Spleen (tissue), 11 donors: ENCODE measurements at regions not wholly inside any gene's neighbourhood (a gene's known extent, or its start where the extent isn't known, plus 50 kb on each side); places are given as distances from the start of the nearest gene placed in this dataset.

Experiments
- DNase-seq: peaks from one replicate; pipeline ENCODE4 v3.0.0-alpha.2; 2020
- H3K27ac ChIP-seq, 8 donors: fragments of 200-600 bp; sonication (generic) in 7 of 8; 1 replicate in 4 of 8; 2 replicates in 4 of 8; pipeline versions ENCODE4 v1.5.0 to v1.8.0; 2016 to 2021; ENCODE audit warnings: inconsistent platforms in 4 of 8, mild to moderate bottlenecking in 4 of 8, moderate library complexity in 1 of 8
- H3K27me3 ChIP-seq, 7 donors: fragments of 200-600 bp; sonication (generic) in 6 of 7; replicated peaks in 1 of 7; 1 replicate in 4 of 7; 2 replicates in 3 of 7; pipeline versions ENCODE4 v1.5.0 to v1.8.0; 2016 to 2021; ENCODE audit warnings: inconsistent platforms in 3 of 7, mild to moderate bottlenecking in 1 of 7
- H3K36me3 ChIP-seq, 6 donors: fragments of 200-600 bp; sonication (generic) in 5 of 6; 1 replicate in 4 of 6; 2 replicates in 2 of 6; pipeline versions ENCODE4 v1.5.0 to v1.8.0; 2016 to 2021; ENCODE audit warnings: inconsistent platforms in 2 of 6
- H3K4me1 ChIP-seq, 6 donors: fragments of 200-600 bp; sonication (generic) in 5 of 6; 1 replicate in 3 of 6; 2 replicates in 3 of 6; pipeline versions ENCODE4 v1.5.0 to v1.8.0; 2016 to 2021; ENCODE audit warnings: inconsistent platforms in 3 of 6
- H3K4me3 ChIP-seq, 8 donors: fragments of 200-600 bp; sonication (generic) in 7 of 8; 1 replicate in 4 of 8; 2 replicates in 4 of 8; pipeline versions ENCODE4 v1.5.0 to v1.8.0; 2016 to 2021; ENCODE audit warnings: inconsistent platforms in 4 of 8, mild to moderate bottlenecking in 4 of 8, moderate library complexity in 2 of 8
- H3K9me3 ChIP-seq, 8 donors: fragments of 200-600 bp; sonication (generic) in 7 of 8; 1 replicate in 4 of 8; 2 replicates in 4 of 8; pipeline versions ENCODE4 v1.5.0 to v1.8.0; 2016 to 2021; ENCODE audit warnings: inconsistent platforms in 4 of 8
- POLR2A ChIP-seq, 3 donors: fragments of 450-650 bp; IDR thresholded peaks; one replicate each; pipeline ENCODE4 v1.5.1; 2017; ENCODE audit warnings: antibody characterized with exemption in 3 of 3, mild to moderate bottlenecking in 1 of 3
- POLR2AphosphoS5 ChIP-seq, 3 donors: sonication (generic); formaldehyde crosslinking; IDR thresholded peaks; one replicate each; pipeline ENCODE4 v1.5.1; 2017; ENCODE audit warnings: antibody characterized with exemption in 3 of 3
- WGBS, 5 donors: extraction: QIAGEN DNeasy Blood & Tissue Kit in 3 of 5; methylation state at CpG; one replicate each; pipeline versions ENCODE4 v1.1.5 to v1.1.7; 2013 to 2018; 5-methylcytosine and 5-hydroxymethylcytosine counted together
- intact Hi-C: fragments of 100-400 bp; cut with DNase I; formaldehyde crosslinking; loops from one replicate; pipeline ENCODE4 v1.15.0; 2023; ENCODE audit warnings: low total_unique reads
- TF ChIP-seq, protein P1 (sequence below), 11 experiments: fragments of 200-600 bp in 7 of 11; fragments of 450-650 bp in 4 of 11; sonication (generic) in 4 of 11; IDR thresholded peaks in 8 of 11; conservative IDR thresholded peaks in 3 of 11; 1 replicate in 7 of 11; 2 replicates in 4 of 11; pipeline versions ENCODE4 v1.4.0 to v1.8.0; 2016 to 2021; ENCODE audit warnings: antibody characterized with exemption in 11 of 11, inconsistent platforms in 4 of 11, mild to moderate bottlenecking in 1 of 11
- donor health status: healthy with polysubstance abuse.
- donor health status: DM: no; HTN: no; CAD: no; lungs with moderate emphysema.
- donor health status: DM: no; HTN: no; CAD: no.
- donor health status: Bipolar disorder and iron deficiency.
- donor health status: healthy.
- donor health status: DM: no; HTN: no; CAD: no.
- donor health status: DM: yes; HTN: yes; CAD: no.

DNA sequence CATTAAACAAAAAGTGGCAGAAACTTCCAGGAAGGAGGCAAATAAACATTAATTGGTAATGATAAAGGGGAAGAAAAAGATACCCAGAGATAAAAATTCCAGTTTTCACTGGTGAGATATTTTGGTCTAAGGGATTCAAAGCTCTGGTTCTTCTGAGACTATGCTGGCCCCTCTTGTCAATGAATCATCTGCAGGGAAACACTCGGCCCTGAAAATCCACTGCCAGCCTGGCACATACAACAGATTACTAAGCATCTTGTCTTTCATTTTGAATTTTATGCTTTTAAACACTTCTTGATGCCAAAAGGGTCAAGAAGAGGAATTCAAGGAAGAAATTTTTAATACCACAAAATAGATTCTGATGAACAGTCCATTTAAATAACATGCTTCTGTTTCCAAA is 1603.8 kb upstream of the ZEB2 start:
- Histone ChIP-seq H3K4me3 (no peak overlapping the region), H3K27me3 (no peaks in the 10 kb centered on the region), H3K36me3 (no peaks in the 10 kb centered on the region), H3K27ac (no peak overlapping the region), H3K9me3 (no peaks in the 10 kb centered on the region), H3K4me1 (no peaks in the 10 kb centered on the region)
- DNase-seq: no peak
- TF ChIP-seq POLR2A (IDR thresholded peaks at IDR 0.05) (no peak), POLR2AphosphoS5 (IDR thresholded peaks at IDR 0.05) (no peak)
- TF ChIP-seq, protein P1, sequence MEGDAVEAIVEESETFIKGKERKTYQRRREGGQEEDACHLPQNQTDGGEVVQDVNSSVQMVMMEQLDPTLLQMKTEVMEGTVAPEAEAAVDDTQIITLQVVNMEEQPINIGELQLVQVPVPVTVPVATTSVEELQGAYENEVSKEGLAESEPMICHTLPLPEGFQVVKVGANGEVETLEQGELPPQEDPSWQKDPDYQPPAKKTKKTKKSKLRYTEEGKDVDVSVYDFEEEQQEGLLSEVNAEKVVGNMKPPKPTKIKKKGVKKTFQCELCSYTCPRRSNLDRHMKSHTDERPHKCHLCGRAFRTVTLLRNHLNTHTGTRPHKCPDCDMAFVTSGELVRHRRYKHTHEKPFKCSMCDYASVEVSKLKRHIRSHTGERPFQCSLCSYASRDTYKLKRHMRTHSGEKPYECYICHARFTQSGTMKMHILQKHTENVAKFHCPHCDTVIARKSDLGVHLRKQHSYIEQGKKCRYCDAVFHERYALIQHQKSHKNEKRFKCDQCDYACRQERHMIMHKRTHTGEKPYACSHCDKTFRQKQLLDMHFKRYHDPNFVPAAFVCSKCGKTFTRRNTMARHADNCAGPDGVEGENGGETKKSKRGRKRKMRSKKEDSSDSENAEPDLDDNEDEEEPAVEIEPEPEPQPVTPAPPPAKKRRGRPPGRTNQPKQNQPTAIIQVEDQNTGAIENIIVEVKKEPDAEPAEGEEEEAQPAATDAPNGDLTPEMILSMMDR (IDR thresholded peaks at IDR 0.05 in 8 of 11, conservative IDR thresholded peaks at IDR 0.05 in 3 of 11): no peak
- intact Hi-C loops: no loop called here
- 62 to 90% (median 77%) methylated on average over 1 of the region's 1 CpG for WGBS, 5 donors

DNA sequence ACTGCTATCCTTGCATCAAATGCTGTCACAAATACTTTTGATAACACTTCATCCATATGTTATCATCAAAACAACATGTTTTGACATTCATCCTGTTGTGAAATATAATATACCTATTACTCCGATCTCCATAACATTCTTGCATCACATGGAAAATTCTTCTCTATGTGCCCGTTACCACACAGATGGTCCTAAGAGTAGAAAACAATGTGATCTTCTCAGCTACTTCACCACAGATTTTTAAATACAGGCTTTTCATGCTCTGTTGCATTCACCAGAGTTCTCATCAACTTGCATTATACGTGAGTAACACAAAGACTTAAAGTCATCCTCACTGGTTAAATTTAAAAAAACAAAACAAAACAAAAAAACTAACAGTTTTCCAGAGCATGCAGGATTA is 1603.3 kb upstream of the ZEB2 start:
- no peak for DNase-seq
- no peak overlapping the region for H3K4me3 ChIP-seq
- no peak overlapping the region for H3K27ac ChIP-seq
- no peaks in the 10 kb centered on the region for H3K27me3 ChIP-seq
- intact Hi-C loops: no loop called here
- no peaks in the 10 kb centered on the region for H3K9me3 ChIP-seq
- no peaks in the 10 kb centered on the region for H3K36me3 ChIP-seq
- WGBS, 5 donors: 79 to 93% (median 89%) methylated on average over 3 of the region's 3 CpGs
- H3K4me1 ChIP-seq: no peaks in the 10 kb centered on the region
- TF ChIP-seq POLR2A (IDR thresholded peaks at IDR 0.05) (no peak), POLR2AphosphoS5 (IDR thresholded peaks at IDR 0.05) (no peak)
- TF ChIP-seq, protein P1 (IDR thresholded peaks at IDR 0.05 in 8 of 11, conservative IDR thresholded peaks at IDR 0.05 in 3 of 11): no peak

DNA sequence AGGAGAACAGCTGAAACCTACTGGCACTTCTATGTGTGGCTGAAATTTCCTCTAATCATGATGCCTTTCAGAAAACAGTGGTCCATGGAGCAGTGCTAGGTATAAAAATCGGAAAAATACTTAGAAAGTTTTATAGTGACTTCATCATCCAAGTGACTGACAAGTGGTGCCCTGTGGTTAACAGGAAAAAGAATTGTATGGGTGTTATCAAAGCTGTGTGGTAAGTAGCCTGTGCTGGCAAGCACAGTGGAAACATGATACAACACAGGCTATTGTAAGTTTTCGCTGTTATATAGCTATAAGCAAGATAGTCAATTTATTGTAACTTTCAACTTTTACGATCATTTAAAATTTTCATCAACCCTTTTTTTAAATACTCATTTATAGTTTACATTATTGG is 1599.7 kb upstream of the ZEB2 start:
- Histone ChIP-seq H3K9me3 (no peaks in the 10 kb centered on the region), H3K27me3 (no peaks in the 10 kb centered on the region), H3K27ac (no peak overlapping the region), H3K4me1 (no peaks in the 10 kb centered on the region), H3K36me3 (no peaks in the 10 kb centered on the region), H3K4me3 (no peak overlapping the region)
- intact Hi-C loops: no loop called here
- DNase-seq: no peak
- 79 to 92% (median 87%) methylated on average over 3 of the region's 3 CpGs for WGBS, 5 donors
- no peak for TF ChIP-seq POLR2AphosphoS5 (IDR thresholded peaks at IDR 0.05)
- no peak for TF ChIP-seq POLR2A (IDR thresholded peaks at IDR 0.05)

DNA sequence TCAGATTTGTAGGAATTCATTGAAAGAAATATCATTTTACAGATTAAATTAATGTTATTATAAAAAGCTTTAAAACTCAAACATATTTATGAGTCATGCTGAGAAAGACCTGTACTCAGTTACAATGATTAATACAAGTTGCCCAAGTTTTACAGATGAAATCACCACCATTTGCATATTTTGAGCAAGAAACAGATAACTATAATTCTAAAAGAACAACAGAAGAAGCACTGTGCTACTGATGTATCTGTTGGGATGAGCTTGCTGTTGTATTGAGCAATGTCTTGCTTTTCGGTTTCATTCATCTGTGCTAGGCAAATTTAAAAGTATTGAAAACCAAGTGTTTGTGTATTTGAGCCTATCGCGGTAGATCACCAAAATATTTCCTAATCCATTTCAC is 1589.1 kb upstream of the ZEB2 start:
- DNase-seq: no peak
- TF ChIP-seq POLR2A (IDR thresholded peaks at IDR 0.05) (no peak), POLR2AphosphoS5 (IDR thresholded peaks at IDR 0.05) (no peak)
- TF ChIP-seq, protein P1 (IDR thresholded peaks at IDR 0.05 in 8 of 11, conservative IDR thresholded peaks at IDR 0.05 in 3 of 11): no peak
- WGBS, 5 donors: 67 to 98% (median 79%) methylated on average over 3 of the region's 3 CpGs; no CpG with 5 or more reads in 1 of the 5 donors
- Histone ChIP-seq H3K9me3 (no peaks in the 10 kb centered on the region), H3K27me3 (no peaks in the 10 kb centered on the region), H3K4me1 (no peaks in the 10 kb centered on the region), H3K36me3 (no peaks in the 10 kb centered on the region), H3K4me3 (no peak overlapping the region), H3K27ac (no peak overlapping the region)
- intact Hi-C loops: no loop called here

DNA sequence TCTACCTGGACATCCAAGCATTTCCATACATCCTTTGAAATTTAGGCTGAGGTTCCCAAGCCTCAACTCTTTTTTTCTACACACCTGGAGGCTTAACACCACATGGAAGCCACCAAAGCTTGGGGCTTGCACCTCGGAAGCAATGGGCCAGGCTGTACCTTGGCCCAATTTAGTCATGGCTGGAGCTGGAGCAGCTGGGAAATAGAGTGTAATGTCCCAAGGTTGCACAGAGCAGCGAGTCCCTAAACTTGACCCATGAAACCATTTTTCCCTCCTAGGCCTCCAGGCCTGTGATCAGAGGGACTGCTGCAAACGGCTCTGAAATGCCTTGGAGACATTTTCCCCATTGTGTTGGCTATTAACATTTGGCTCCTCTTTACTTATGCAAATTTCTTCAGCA is 1574.3 kb upstream of the ZEB2 start:
- Histone ChIP-seq H3K4me3 (no peak overlapping the region), H3K27me3 (no peaks in the 10 kb centered on the region), H3K36me3 (no peaks in the 10 kb centered on the region), H3K9me3 (peaks cover 4 to 59% (median 36%) of the 10 kb centered on the region in 8 donors), H3K4me1 (no peaks in the 10 kb centered on the region), H3K27ac (no peak overlapping the region)
- WGBS, 5 donors: 71 to 91% (median 81%) methylated on average over 3 of the region's 3 CpGs
- intact Hi-C loops: no loop called here
- no peak for DNase-seq
- no peak for TF ChIP-seq POLR2A (IDR thresholded peaks at IDR 0.05)
